HG03064 (cell line): ENCODE measurements at regions not wholly inside any gene's neighbourhood (a gene's known extent, or its start where the extent isn't known, plus 50 kb on each side); places are given as distances from the start of the nearest gene placed in this dataset.

ENCODE experiments used
- ATAC-seq: cut with Tn5 transposase; IDR thresholded peaks from one replicate; pipeline ENCODE4 v1.9.1; 2021; ENCODE audit warnings: low read depth; ENCODE audit not compliant: unreplicated experiment

GRCh38 chr11:127080735-127081134, 80.2 kb upstream of the KIRREL3 start:
- no peak for ATAC-seq

DNA sequence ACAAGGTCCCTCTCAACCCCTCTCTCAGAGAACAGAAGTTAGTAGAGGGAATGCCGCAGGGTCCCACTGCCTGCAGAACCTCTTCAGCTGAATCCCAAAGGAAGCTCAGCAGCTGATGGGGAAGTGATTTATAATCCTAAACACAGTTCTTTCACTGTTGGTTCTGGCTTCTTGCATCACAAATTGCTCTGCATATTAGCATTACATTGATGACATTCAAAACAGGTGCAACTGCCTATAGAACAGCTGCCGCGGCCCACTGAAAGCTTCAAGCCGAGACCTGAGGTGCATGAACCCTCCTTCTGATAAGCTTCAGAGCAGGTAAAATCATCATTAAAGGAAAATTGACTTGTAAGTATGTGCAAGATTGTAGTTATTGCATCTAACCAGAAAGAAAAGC, 75.2 kb upstream of the KIRREL3 start:
- no peak for ATAC-seq

DNA sequence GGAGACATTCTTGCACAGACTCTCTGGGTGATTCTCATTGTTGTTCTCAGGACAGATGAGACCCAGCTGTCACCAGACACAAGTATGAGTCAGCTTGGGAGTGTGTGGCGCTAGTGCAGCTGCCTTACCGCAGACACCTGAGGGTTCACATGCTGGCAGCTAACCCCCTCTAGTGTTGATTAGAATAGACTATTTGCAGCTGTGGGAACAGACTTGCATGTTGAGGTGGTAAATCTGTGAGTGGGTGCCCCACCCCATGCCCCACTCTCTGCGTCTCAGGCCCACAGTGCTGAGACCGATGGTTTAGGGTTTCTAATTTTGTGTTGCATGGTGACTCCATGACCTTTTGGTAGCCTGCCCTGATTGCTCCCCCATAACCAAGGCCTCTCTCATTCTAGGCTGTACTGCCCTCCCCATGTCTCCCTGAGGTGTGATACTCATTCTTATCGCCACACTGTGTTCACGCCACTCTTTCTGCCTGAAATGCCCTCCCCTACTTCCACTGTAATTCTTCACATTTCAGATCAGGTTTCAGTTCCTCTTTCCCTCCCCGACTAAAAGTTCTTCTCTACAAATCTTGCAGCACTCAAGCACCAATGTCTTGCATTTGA, 73.7 kb upstream of the KIRREL3 start:
- peak; percentile 80 for ATAC-seq

DNA sequence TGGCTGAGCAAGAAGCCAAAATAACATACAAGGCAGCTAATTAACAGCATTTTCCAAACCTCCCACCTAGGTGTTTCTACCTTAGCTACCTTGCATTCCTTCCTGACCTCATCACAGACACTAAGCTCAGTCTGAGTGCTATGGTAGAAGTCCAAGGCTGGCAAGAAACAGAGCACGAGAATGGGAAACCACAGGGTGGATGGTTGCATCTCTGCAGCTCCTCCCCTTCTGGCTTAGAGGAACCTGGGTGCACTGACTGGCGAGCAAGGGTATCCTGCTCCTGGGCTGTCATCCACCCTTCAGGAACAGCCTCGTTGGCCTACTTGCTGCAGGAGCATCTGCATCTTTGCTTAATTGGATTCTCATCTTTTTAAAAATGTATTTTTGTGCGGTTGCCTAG, 73.1 kb upstream of the KIRREL3 start:
- no peak for ATAC-seq

DNA sequence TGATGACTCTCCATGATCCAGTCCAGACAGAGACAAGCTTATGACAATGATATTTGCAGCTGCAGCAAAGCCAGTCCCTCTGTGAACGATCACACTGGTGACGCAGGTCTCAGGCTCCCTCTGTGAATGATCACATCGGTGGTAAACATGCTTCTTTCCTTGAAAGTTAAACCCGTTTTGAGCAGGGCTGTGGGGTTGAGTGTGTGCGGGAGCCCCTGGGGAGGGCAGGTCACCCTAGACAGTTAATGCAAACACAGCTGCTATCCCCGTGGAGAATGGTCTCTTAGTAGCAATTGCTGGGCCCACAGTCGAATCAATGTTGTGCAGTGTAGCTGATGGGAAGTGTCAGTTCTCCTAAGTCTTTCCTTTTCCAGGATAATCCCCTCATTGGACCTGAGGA, 71.0 kb upstream of the KIRREL3 start:
- ATAC-seq, result no peak

GRCh38 chr11:127070808-127071207, 70.2 kb upstream of the KIRREL3 start:
- ATAC-seq, result no peak

- ATAC-seq, result no peak
Observed at GRCh38 chr11:127066401-127067090, 66.0 kb upstream of the KIRREL3 start.

GRCh38 chr11:127063241-127063640, 62.7 kb upstream of the KIRREL3 start:
- no peak for ATAC-seq

GRCh38 chr11:127061947-127062346, 61.4 kb upstream of the KIRREL3 start:
- no peak for ATAC-seq

DNA sequence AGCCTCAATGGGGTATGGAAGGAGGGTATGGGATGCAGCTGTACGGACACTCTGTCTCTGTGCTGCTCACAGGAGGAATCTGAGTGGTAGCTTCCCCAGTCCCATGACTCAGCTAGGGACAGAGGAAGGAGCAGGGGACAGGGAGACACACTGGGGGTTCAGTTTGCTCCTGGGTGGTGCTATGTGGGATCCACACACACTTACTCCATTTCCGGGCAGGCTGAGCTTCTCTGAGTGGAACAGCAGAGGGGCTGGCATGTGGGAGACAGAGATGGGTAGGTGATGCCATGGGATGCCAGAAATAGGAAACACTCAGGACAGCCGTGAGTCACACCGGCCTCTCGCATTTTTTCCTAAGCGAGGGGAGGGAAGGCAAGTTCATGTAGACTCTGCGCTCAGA, 59.2 kb upstream of the KIRREL3 start:
- no peak for ATAC-seq

DNA sequence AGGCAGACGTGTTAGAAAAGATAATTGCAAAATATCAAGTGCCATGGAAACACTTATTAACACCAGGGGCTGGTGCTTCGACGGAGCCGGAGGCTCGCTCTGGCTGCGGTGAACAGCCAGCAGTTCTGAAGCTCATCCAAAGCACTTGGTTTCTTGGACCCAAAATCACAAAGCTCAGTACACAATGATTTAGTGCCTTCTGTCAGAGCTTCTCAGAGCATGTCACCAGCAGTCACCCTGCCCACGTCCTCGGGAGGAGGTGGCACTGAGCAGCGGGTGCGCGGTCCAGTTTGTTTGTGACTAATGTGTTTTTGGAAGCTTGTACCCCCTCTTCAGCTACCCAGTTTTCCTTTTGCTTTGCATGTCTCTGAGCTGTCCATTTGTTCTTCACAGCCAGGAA, 58.7 kb upstream of the KIRREL3 start:
- no peak for ATAC-seq

- ATAC-seq, result no peak
Observed at GRCh38 chr11:127058524-127058923, 58.0 kb upstream of the KIRREL3 start.

DNA sequence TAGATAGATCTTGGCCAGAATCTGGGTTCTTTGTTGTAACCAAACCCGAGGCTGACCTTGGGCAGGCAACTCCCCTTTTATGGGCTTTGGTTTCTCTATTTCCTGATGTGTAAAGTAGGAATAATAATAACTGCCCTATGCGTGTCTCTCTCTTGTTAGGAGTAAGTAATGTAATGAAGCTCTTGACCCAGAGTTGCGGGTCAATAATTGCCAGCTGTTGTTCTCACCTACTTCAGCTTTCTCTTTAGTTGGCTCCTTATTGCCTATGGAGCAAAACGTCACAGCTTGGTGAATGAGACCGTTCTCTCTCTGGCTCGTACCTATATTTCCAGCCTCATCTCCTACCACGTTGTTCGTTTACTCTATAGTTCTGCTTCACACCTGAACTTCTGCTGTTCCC, 56.6 kb upstream of the KIRREL3 start:
- no peak for ATAC-seq

DNA sequence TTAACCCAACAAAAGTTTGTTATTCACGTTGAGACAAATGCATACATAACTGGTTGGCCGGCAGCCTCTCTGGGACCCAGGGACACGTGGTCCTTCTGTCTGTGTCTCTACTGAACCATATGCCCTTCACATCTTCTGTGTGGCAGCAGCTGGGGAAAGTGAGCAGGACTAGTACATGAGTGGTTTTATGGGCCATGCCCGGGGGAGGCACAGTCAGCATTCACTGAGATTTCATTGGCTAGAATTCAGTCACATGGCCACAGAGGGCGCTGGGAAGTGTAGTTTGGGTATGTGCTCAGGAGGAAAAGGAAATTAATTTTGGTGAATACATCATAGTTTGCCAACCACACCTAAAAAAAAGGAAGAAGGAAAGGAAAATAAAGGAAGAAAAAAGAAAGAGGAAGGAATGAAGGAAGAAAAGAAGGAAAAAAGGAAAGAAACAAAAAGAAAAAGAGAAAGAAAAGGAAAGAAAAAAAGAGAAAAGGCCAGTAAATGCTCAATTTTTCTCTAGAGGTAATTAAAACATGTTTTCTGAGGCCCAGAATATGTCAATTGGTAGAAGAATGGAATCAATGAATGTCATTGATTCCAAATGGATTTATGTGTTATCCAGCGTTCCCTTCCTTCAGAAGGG, 55.9 kb upstream of the KIRREL3 start:
- ATAC-seq, result no peak

DNA sequence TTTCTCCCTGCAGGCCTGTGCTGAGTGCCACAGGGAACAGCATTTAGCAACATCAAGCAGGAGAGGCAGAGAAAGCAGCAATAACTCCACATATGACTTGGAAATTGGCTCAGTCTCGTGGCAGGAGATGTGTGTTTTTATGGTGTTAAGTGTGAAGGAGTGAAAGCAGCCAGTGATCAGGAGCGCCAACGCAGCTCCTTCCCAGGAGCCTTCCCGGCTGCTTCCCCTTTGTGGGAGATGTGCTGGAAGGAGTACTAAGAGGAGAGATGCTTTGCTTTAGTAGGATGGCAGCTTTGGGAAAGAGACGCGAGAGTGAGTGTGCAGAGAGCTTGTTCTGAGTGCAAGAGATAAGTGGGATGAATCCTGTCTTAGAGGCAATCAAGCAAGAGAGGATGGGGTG, 54.7 kb upstream of the KIRREL3 start:
- ATAC-seq, result no peak

DNA sequence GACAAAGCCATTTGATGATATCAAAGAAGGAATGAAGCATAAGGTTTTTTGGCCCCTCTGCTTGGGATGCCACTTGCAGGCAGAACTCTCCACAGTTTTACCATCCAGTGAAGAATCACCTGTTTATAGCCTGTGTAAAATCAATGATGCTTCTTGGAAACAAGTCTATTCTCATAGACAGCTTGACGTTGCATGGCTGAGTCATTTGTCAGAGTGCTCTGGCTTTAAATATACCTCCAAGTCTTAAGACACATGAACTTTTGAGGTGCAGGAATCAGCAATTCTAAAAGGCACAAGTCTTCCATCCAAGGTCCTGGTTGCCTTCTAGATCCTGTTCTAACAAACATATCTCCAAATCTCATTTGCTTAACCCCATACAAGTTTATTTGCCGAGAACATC, 53.6 kb upstream of the KIRREL3 start:
- no peak for ATAC-seq

GRCh38 chr11:127052404-127052803, 51.8 kb upstream of the KIRREL3 start:
- ATAC-seq, result no peak
